ENCODE measurements at regions not wholly inside any gene's neighbourhood (a gene's known extent, or its start where the extent isn't known, plus 50 kb on each side); places are given as distances from the start of the nearest gene placed in this dataset.

- no peak for DNase-seq (ENCODE audit: low read depth)
- no peak overlapping the region for H3K4me3 ChIP-seq (ENCODE audit: low read depth, low read length)
Measured at GRCh38 chr6:84442208-84442607, 214.8 kb upstream of the CEP162 start.

DNA sequence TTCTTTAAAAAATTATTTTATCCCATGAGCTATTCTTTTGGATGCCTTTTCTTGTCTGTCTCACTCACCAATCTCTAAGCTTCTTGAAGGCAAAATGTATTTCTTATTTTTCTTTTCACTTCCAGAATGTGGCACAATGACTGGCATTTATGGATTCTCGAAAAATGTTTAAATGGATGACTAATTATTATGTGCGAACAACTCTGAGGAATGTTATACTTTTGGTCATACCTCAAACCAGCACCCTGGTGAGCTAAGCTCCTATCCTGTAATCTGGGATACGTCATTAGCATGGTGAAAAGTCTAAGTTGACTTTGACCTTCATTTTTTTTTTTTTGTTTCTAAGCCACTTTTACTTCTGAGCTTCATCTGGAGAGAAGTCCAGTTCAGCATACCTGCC lies 214.0 kb upstream of the CEP162 start:
- no peak for DNase-seq (ENCODE audit: low read depth)
- H3K4me3 ChIP-seq (ENCODE audit: low read depth, low read length): no peak overlapping the region

DNA sequence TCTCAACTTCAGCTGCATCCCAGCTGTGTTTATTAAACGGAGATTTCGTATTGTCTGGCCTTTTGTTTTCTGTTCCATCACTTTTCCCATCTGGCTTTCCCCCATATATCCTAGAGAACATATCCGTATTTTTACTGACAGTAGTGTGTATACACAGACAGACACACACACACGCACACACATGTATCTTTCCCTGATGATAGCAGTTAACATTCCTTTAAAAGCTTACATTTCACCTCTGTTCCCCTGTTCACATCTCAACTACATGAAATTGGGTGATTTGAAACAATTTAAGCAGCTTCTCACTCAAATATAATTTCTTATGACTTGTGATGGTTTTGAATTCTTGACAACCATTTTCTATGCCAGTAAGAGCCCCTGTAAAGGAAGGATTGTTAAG lies 207.1 kb upstream of the CEP162 start:
- H3K4me3 ChIP-seq (ENCODE audit: low read depth, low read length): no peak overlapping the region
- DNase-seq (ENCODE audit: low read depth): no peak

DNA sequence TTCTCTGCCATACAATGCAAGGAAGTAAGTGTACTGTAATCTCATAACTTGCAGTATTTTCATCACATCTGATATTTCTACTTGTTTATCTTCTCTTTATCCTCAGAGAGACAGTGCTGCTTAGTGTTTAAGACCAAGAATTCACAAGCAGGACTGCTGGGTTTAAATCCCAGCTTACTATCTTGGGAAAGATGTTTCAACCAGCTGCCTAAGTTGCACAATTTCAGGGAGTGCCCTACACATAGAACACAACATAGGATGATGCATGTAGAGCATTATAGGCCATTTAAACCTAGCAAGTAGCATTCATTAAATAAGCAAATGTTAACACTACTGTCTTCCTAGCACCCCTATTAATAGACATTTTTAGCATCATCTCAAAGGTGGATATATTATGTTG lies 205.2 kb upstream of the CEP162 start:
- H3K4me3 ChIP-seq (ENCODE audit: low read depth, low read length): no peak overlapping the region
- peak; percentile 72 for DNase-seq (ENCODE audit: low read depth)

DNA sequence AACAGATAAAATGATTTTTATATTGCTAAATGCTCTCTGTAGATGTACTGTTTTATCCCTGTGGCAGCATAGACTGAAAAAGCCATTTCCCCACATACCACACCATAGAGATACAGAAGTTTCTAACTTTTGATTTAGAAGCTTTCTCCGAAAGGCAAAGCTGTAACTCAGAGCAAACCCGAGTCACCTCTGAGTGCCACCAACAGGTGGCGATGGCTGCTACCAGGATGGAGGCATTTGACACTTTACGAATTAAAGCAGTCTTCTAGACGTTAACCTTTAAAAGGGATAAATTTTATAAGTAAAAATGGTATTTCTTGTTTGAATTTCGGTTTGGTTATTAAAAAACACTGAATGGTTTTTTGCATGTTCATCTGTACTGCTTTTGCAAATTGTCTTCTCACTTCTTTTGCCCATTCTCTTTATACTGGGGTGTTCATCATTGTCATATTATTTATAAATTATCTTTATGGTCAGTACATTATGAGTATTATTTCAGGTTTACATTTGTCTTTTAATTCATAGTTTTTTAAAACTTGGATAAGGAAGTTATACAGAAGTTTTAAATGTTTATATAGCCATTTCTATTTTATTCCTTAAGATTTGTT lies 201.0 kb upstream of the CEP162 start:
- H3K4me3 ChIP-seq (ENCODE audit: low read depth, low read length): no peak overlapping the region
- no peak for DNase-seq (ENCODE audit: low read depth)

GRCh38 chr6:84425971-84426705 lies 198.7 kb upstream of the CEP162 start:
- no peak for DNase-seq (ENCODE audit: low read depth)
- no peak overlapping the region for H3K4me3 ChIP-seq (ENCODE audit: low read depth, low read length)

GRCh38 chr6:84424956-84425355 lies 197.5 kb upstream of the CEP162 start:
- H3K4me3 ChIP-seq (ENCODE audit: low read depth, low read length): no peak overlapping the region
- DNase-seq (ENCODE audit: low read depth): no peak

DNA sequence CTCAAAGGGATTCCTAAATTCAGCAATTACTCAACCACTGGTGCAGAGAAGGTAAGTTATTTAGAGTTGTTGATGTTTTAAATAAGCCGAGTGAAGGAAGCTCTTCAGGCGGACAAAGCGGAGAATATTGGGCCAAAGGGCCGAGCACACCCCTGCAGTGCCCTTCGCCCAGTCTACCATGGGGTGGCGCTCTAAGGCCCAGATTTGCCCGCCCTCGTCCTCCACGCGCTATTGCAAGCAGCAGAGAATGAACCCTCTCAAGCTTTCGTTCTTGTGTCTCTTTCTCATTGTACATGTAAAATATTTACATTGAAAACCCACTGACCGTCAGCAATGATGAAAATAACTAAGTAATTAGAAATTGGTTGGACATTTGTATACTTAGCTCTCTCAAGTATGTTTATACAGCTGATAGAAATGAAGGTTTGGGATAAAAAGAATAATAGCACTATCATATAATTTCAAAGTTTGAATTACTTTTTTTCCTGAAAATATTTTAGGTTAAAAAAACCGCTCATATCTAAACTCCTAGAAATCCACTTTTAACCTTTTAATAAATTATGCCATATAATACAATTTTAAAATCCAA lies 195.0 kb upstream of the CEP162 start:
- no peak overlapping the region for H3K4me3 ChIP-seq (ENCODE audit: low read depth, low read length)
- DNase-seq (ENCODE audit: low read depth): peak; percentile 37

DNA sequence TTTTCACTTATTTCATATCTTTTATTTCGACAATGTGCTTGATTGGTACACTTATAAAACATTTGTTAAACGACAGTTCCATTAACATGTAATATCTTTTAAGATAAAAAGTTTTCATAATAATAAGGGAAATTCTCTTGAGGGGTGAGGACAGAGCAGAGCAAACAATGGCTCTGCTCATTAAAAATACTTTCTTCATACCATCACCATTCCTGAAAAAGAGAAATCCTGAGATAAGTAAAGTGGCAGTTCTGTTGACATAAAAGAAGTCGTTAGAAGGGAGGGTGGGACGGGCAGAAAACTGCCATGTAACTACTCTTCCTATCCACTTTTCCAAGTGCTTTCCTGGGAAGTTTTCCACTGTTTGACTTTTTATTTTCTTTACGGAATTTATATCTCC lies 193.6 kb upstream of the CEP162 start:
- no peak for DNase-seq (ENCODE audit: low read depth)

DNA sequence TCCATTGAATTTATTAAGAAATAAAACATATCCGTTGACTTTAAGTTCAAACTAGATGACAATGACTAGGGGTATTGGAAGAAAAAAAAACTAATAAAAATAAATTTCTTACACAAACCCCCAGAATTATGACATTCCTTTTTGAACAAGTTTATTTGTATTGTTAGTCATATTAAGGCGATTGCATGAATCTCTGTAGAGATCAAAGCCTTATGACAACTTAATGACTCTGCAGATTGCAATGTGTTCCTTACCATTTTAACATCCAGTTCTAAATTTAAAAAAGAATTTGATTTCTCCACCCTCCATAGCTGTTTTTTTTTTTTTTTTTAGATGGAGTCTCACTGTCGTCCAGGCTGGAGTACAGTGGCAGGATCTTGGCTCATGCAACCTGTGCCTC lies 189.8 kb upstream of the CEP162 start:
- peak; percentile 64 for DNase-seq (ENCODE audit: low read depth)
- no peak overlapping the region for H3K4me3 ChIP-seq (ENCODE audit: low read depth, low read length)

More for the DNA sequence above, 193.6 kb upstream of the CEP162 start:
- no peak overlapping the region for H3K4me3 ChIP-seq (ENCODE audit: low read depth, low read length)

- no peak for DNase-seq (ENCODE audit: low read depth)
- no peak overlapping the region for H3K4me3 ChIP-seq (ENCODE audit: low read depth, low read length)
Measured at GRCh38 chr6:84416043-84416657, 188.7 kb upstream of the CEP162 start.

DNA sequence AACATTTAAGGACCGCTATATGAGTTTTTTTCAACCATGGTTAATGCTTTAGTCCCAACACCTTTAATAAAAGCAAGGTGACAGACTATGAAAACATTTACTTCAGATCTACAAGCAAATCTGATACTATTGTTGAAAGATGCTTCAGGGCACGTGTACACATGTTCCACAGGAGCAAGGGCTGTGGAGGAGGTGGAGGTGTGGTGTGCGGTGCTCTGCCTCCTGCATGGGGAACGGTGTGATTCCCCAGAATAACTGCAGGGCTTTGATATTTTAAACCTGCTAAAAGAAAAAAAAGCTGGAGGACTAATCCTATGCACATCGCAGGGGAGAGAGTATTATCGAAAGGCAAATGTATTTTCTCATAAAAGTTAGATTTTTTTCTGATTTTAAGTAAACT lies 188.1 kb upstream of the CEP162 start:
- no peak for DNase-seq (ENCODE audit: low read depth)
- no peak overlapping the region for H3K4me3 ChIP-seq (ENCODE audit: low read depth, low read length)

DNA sequence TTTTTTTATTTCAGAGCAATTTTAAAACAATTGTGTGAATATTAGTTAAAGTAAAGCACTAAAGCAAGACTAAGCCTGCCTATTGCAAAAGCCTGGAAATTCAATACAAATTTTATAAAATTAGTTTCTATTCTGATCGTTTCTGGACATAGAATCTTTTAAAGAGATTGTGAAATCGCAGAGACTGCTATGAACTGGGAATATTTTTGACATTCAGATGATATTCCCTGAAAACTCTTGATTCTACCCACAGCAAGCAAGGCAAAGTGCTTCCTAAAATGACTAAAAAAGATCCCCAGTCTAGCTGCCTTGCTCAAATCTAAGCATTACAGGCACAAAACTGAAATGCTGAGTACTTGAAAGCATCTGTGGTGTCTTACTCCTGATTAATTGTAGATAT lies 187.6 kb upstream of the CEP162 start:
- H3K4me3 ChIP-seq (ENCODE audit: low read depth, low read length): no peak overlapping the region
- DNase-seq (ENCODE audit: low read depth): no peak

GRCh38 chr6:84414531-84414930 lies 187.1 kb upstream of the CEP162 start:
- no peak for DNase-seq (ENCODE audit: low read depth)
- no peak overlapping the region for H3K4me3 ChIP-seq (ENCODE audit: low read depth, low read length)

GRCh38 chr6:84411060-84411629 lies 183.7 kb upstream of the CEP162 start:
- peak; percentile 76 for DNase-seq (ENCODE audit: low read depth)
- no peak overlapping the region for H3K4me3 ChIP-seq (ENCODE audit: low read depth, low read length)

DNA sequence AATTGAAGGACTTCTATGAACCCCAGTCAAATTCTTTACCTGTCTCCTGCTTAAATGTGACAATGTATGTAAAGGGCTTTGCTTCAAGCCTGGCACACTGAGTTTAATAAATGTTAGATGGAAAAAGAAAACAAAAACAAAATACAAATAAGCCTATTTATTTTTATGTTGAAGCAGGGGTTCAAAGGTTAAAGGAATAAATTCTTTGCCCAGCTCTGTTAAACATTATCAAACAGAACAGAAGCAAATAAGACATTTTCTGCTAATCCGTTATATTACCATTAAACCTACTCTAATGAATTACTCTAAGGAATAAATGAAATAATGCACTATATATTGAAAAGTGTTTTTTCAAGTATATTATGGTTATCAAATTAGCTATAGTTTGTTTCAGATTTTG lies 182.5 kb upstream of the CEP162 start:
- DNase-seq (ENCODE audit: low read depth): no peak
- H3K4me3 ChIP-seq (ENCODE audit: low read depth, low read length): no peak overlapping the region

GRCh38 chr6:84408028-84408427 lies 180.6 kb upstream of the CEP162 start:
- no peak overlapping the region for H3K4me3 ChIP-seq (ENCODE audit: low read depth, low read length)
- no peak for DNase-seq (ENCODE audit: low read depth)

- no peak for DNase-seq (ENCODE audit: low read depth)
- no peak overlapping the region for H3K4me3 ChIP-seq (ENCODE audit: low read depth, low read length)
Measured at GRCh38 chr6:84403545-84403944, 176.1 kb upstream of the CEP162 start.

- no peak for DNase-seq (ENCODE audit: low read depth)
- H3K4me3 ChIP-seq (ENCODE audit: low read depth, low read length): no peak overlapping the region
Measured at GRCh38 chr6:84399003-84399402, 171.6 kb upstream of the CEP162 start.

- no peak overlapping the region for H3K4me3 ChIP-seq (ENCODE audit: low read depth, low read length)
- DNase-seq (ENCODE audit: low read depth): no peak
Measured at GRCh38 chr6:84392261-84392660, 164.8 kb upstream of the CEP162 start.

Data from skeletal muscle cell (primary cell).